K562 (cell line): ENCODE measurements at regions not wholly inside any gene's neighbourhood (a gene's known extent, or its start where the extent isn't known, plus 50 kb on each side); places are given as distances from the start of the nearest gene placed in this dataset.

Experiments used
- ATAC-seq: fragments of 200-7000 bp; cut with Tn5 transposase; 3 replicates; pipeline ENCODE4 v1.9.1; 2020; ENCODE audit warnings: moderate library complexity
- BruUV-seq: library from RNA; stranded (reverse); fragments of 400-500 nt; replicated peaks from 2 replicates; lab custom pipeline; 2021; lab: Mats Ljungman, UMichigan
- CTCF ChIA-PET: fragments of 300-600 bp; formaldehyde crosslinking; extraction: SDS; loops from one replicate; lab custom pipeline; 2021; ENCODE audit warnings: low intra/inter-chr PET ratio; lab: Yijun Ruan, JAX
- POLR2A ChIA-PET: fragments of 300-600, 350-650 bp; sonication (Branson Sonifier 250); formaldehyde crosslinking; extraction: SDS; loops from one replicate; lab custom pipeline; 2021; ENCODE audit warnings: antibody characterized with exemption, inconsistent platforms; lab: Yijun Ruan, JAX
- DNase-seq, 4 experiments: peaks; one replicate each; pipeline versions ENCODE4 v3.0.0 to v3.0.0-alpha.2; 2011 to 2018; ENCODE audit warnings: low spot score in 3 of 4, mixed read lengths in 3 of 4; ENCODE audit errors: extremely low read depth in 1 of 4
- FAIRE-seq: peaks from 2 replicates; lab custom pipeline; 2011; peaks lifted over from hg19 to GRCh38; lab: Jason Lieb, UNC
- H2AFZ ChIP-seq: 2 replicates; pipeline ENCODE4 v1.6.0; 2011; ENCODE audit warnings: low read depth, low read length, control low read depth, inconsistent platforms
- H3K27ac ChIP-seq: fragments of 200-600 bp; 3 replicates; pipeline ENCODE4 v1.8.0; 2011; ENCODE audit warnings: low read depth, mild to moderate bottlenecking, control low read depth, inconsistent platforms, low read length, moderate library complexity, mixed read lengths; ENCODE audit errors: extremely low read depth
- H3K27me3 ChIP-seq, 2 experiments: fragments of 300-600 bp in 1 of 2; 2 replicates in 1 of 2; 3 replicates in 1 of 2; pipeline versions ENCODE4 v1.6.0 to v1.8.0; 2011; ENCODE audit warnings: inconsistent platforms in 2 of 2, low read length in 2 of 2, mild to moderate bottlenecking in 1 of 2, mixed read lengths in 1 of 2, moderate library complexity in 1 of 2; ENCODE audit not compliant: control insufficient read depth in 2 of 2, insufficient read depth in 2 of 2
- H3K36me3 ChIP-seq: fragments of 300-600 bp; 3 replicates; pipeline ENCODE4 v1.8.0; 2011; ENCODE audit warnings: mild to moderate bottlenecking, low read length, inconsistent platforms; ENCODE audit not compliant: control insufficient read depth, insufficient read depth
- H3K4me1 ChIP-seq, 2 experiments: fragments of 200-600 bp in 1 of 2; replicated peaks in 1 of 2; 2 replicates in 1 of 2; 3 replicates in 1 of 2; pipeline versions ENCODE4 v1.5.1 to v1.8.0; 2011; ENCODE audit warnings: inconsistent platforms in 2 of 2, low read length in 2 of 2, mild to moderate bottlenecking in 1 of 2, mixed read lengths in 1 of 2, moderate library complexity in 1 of 2; ENCODE audit not compliant: control insufficient read depth in 2 of 2, insufficient read depth in 2 of 2
- H3K4me2 ChIP-seq: 2 replicates; pipeline ENCODE4 v1.6.1; 2011; ENCODE audit warnings: low read length, control low read depth, inconsistent platforms, mixed read lengths; ENCODE audit not compliant: insufficient read depth
- H3K4me3 ChIP-seq: fragments of 200-600 bp; sonication (generic), shearing (Covaris generic); 2 replicates; pipeline ENCODE4 v1.5.1; 2016; ENCODE audit warnings: control low read depth, inconsistent platforms
- H3K79me2 ChIP-seq: fragments of 200-600 bp; 3 replicates; pipeline ENCODE4 v1.8.0; 2011; ENCODE audit warnings: low read length, inconsistent platforms; ENCODE audit not compliant: control insufficient read depth, insufficient read depth
- H3K9ac ChIP-seq, 2 experiments: 2 replicates each; pipeline versions ENCODE4 v1.6.0 to v1.6.1; 2011; ENCODE audit warnings: low read depth in 2 of 2, low read length in 2 of 2, control low read depth in 1 of 2, inconsistent platforms in 1 of 2, mild to moderate bottlenecking in 1 of 2, mixed read lengths in 1 of 2; ENCODE audit not compliant: insufficient read depth in 1 of 2
- H3K9me1 ChIP-seq: one replicate; pipeline ENCODE4 v1.6.0; 2011; ENCODE audit warnings: inconsistent platforms, mild to moderate bottlenecking, low read length, moderate library complexity; ENCODE audit not compliant: control insufficient read depth, insufficient read depth
- H3K9me3 ChIP-seq: replicated peaks from 2 replicates; pipeline ENCODE4 v1.5.1; 2011; ENCODE audit warnings: low read depth, low read length, inconsistent platforms; ENCODE audit not compliant: control insufficient read depth, insufficient read depth
- H4K20me1 ChIP-seq: replicated peaks from 2 replicates; pipeline ENCODE4 v1.6.1; 2011; ENCODE audit warnings: low read length, inconsistent platforms, mixed read lengths; ENCODE audit not compliant: control insufficient read depth, insufficient read depth
- HNRNPL ChIP-seq: fragments of 200-400 bp; formaldehyde crosslinking; IDR thresholded peaks from 2 replicates; pipeline ENCODE4 v1.6.1; 2017; ENCODE audit warnings: low read depth, mild to moderate bottlenecking, low read length
- RFX5 ChIP-seq: IDR thresholded peaks from 2 replicates; pipeline ENCODE4 v1.6.1; 2011; ENCODE audit warnings: low read depth, mild to moderate bottlenecking, improper control_type of control experiment, low read length
- SIN3B ChIP-seq: fragments of 450-650 bp; IDR thresholded peaks from 2 replicates; pipeline ENCODE4 v1.6.1; 2017; ENCODE audit warnings: low read depth, mild to moderate bottlenecking, moderate library complexity
- TRIM28 ChIP-seq: fragments of 450-650 bp; IDR thresholded peaks from 2 replicates; pipeline ENCODE4 v1.6.1; 2017
- ZFPM2 ChIP-seq: fragments of 250-450 bp; sonication (Bioruptor Pico); IDR thresholded peaks from 2 replicates; pipeline ENCODE4 v1.5.1; 2022; ENCODE audit warnings: mild to moderate bottlenecking
- ZNF23 ChIP-seq: fragments of 250-450 bp; sonication (Bioruptor Pico); IDR thresholded peaks from 2 replicates; pipeline ENCODE4 v1.4.0; 2020; ENCODE audit warnings: mild to moderate bottlenecking
- ZNF57 ChIP-seq: fragments of 450-650 bp; formaldehyde crosslinking; IDR thresholded peaks from 2 replicates; pipeline ENCODE4 v1.4.0; 2020; ENCODE audit warnings: mild to moderate bottlenecking, moderate library complexity
- WGBS: fragments of 100-300 bp; shearing (Covaris generic); methylation state at CpG from one replicate; pipeline ENCODE4 v1.1.6; 2016; ENCODE audit warnings: low coverage, mixed read lengths; ENCODE audit not compliant: insufficient coverage; ENCODE audit errors: missing lambda C conversion rate; 5-methylcytosine and 5-hydroxymethylcytosine counted together
- in situ Hi-C: fragments of 300-500 bp; cut with MboI; formaldehyde crosslinking; loops from 4 replicates; pipeline ENCODE4 v1.15.0; 2018; ENCODE audit warnings: inconsistent platforms, mixed read lengths
- intact Hi-C: fragments of 100-400 bp; cut with micrococcal nuclease; formaldehyde crosslinking; loops from 2 replicates; pipeline ENCODE4 v1.14.2; 2022
- TF ChIP-seq, protein P1 (sequence below), 2 experiments: fragments of 450-650 bp; formaldehyde crosslinking in 1 of 2; IDR thresholded peaks; 2 replicates each; pipeline versions ENCODE4 v1.4.0 to v1.6.1; 2014 to 2020; ENCODE audit warnings: mild to moderate bottlenecking in 2 of 2, borderline replicate concordance in 1 of 2, low read depth in 1 of 2
- TF ChIP-seq, protein P2 (sequence below): fragments of 450-650 bp; IDR thresholded peaks from 2 replicates; pipeline ENCODE4 v1.6.1; 2017; ENCODE audit warnings: mild to moderate bottlenecking, moderate library complexity

DNA sequence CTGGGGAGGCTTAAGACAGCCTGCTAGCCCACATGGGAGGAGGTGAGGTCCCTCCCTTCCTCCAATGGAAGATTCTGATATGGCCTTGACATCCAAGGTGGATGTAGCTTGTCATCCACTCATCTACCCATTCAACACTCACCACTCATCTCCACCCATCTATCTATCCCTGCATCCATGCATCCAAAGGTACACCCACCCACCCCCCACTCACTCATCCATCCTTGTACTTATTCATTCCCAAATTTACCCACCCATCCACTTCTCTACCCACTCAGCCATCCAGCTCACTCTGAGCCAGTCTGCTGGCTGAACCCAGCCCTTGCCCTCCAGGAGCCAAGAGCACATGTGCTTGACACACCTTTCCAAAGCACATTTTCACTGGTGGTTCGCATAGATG is 189.7 kb downstream of the TLE3 start:
- ATAC-seq (no peak), FAIRE-seq (no peak), DNase-seq (no peak)
- H4K20me1 ChIP-seq, result no peaks in the 10 kb centered on the region
- POLR2A ChIA-PET, result interaction anchor here (0.6 kb wide), 1 partner anchor 1618 kb away, joined by 4 read pairs; no protein-coding TSS in a partner anchor
- no peak overlapping the region for H3K27ac ChIP-seq
- CTCF ChIA-PET, result no interaction called here
- no peak overlapping the region for H2AFZ ChIP-seq
- no peaks in the 10 kb centered on the region for H3K79me2 ChIP-seq
- intact Hi-C loops, result no loop called here
- H3K36me3 ChIP-seq, result no peaks in the 10 kb centered on the region
- WGBS, result 0% methylated on average over 1 of the region's 1 CpG
- no peak overlapping the region for H3K9ac ChIP-seq
- no peaks in the 10 kb centered on the region for H3K4me1 ChIP-seq
- H3K4me3 ChIP-seq, result no peak overlapping the region
- H3K9me1 ChIP-seq, result no peaks in the 10 kb centered on the region
- in situ Hi-C loops, result no loop called here
- TF ChIP-seq RFX5 (no peak), ZFPM2 (no peak), ZNF23 (CRISPR knock-in tag) (no peak), TRIM28 (no peak), SIN3B (no peak), HNRNPL (no peak), ZNF57 (CRISPR knock-in tag) (no peak)
- TF ChIP-seq, protein P1, sequence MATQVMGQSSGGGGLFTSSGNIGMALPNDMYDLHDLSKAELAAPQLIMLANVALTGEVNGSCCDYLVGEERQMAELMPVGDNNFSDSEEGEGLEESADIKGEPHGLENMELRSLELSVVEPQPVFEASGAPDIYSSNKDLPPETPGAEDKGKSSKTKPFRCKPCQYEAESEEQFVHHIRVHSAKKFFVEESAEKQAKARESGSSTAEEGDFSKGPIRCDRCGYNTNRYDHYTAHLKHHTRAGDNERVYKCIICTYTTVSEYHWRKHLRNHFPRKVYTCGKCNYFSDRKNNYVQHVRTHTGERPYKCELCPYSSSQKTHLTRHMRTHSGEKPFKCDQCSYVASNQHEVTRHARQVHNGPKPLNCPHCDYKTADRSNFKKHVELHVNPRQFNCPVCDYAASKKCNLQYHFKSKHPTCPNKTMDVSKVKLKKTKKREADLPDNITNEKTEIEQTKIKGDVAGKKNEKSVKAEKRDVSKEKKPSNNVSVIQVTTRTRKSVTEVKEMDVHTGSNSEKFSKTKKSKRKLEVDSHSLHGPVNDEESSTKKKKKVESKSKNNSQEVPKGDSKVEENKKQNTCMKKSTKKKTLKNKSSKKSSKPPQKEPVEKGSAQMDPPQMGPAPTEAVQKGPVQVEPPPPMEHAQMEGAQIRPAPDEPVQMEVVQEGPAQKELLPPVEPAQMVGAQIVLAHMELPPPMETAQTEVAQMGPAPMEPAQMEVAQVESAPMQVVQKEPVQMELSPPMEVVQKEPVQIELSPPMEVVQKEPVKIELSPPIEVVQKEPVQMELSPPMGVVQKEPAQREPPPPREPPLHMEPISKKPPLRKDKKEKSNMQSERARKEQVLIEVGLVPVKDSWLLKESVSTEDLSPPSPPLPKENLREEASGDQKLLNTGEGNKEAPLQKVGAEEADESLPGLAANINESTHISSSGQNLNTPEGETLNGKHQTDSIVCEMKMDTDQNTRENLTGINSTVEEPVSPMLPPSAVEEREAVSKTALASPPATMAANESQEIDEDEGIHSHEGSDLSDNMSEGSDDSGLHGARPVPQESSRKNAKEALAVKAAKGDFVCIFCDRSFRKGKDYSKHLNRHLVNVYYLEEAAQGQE (IDR thresholded peaks at IDR 0.05; ENCODE audit: borderline replicate concordance), result no peak
- TF ChIP-seq, protein P1 (CRISPR knock-in tag; IDR thresholded peaks at IDR 0.05; ENCODE audit: low read depth), result no peak
- TF ChIP-seq, protein P2, sequence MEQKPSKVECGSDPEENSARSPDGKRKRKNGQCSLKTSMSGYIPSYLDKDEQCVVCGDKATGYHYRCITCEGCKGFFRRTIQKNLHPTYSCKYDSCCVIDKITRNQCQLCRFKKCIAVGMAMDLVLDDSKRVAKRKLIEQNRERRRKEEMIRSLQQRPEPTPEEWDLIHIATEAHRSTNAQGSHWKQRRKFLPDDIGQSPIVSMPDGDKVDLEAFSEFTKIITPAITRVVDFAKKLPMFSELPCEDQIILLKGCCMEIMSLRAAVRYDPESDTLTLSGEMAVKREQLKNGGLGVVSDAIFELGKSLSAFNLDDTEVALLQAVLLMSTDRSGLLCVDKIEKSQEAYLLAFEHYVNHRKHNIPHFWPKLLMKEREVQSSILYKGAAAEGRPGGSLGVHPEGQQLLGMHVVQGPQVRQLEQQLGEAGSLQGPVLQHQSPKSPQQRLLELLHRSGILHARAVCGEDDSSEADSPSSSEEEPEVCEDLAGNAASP, result no peak
- H3K9me3 ChIP-seq, result no peaks in the 10 kb centered on the region
- no TSS peak for BruUV-seq
- no peak overlapping the region for H3K4me2 ChIP-seq
- H3K27me3 ChIP-seq, result no peaks in the 10 kb centered on the region
